ENCODE measurements at regions not wholly inside any gene's neighbourhood (a gene's known extent, or its start where the extent isn't known, plus 50 kb on each side); places are given as distances from the start of the nearest gene placed in this dataset.

DNA sequence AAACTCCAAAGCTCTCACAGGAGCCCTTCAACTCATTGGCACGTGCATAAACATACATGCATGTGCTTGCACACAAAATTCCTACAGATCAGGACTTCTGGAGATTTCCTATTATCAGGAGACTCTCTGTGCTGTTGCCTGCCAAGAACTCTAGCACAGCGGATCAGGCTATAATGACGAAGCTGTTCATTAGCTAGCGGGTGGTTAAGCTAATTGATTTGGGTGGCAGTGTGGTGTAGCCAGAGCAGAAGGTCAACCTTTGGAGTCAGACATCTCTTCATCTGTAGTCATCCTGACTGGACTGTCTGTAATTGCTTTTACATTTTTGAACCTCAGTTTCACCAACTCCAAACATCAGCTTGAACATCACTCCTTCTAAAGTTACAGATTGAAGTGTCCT lies 69.0 kb downstream of the KIF2B start:
- no peak for TF ChIP-seq POLR2A (IDR thresholded peaks at IDR 0.05)
- TF ChIP-seq, protein P1, sequence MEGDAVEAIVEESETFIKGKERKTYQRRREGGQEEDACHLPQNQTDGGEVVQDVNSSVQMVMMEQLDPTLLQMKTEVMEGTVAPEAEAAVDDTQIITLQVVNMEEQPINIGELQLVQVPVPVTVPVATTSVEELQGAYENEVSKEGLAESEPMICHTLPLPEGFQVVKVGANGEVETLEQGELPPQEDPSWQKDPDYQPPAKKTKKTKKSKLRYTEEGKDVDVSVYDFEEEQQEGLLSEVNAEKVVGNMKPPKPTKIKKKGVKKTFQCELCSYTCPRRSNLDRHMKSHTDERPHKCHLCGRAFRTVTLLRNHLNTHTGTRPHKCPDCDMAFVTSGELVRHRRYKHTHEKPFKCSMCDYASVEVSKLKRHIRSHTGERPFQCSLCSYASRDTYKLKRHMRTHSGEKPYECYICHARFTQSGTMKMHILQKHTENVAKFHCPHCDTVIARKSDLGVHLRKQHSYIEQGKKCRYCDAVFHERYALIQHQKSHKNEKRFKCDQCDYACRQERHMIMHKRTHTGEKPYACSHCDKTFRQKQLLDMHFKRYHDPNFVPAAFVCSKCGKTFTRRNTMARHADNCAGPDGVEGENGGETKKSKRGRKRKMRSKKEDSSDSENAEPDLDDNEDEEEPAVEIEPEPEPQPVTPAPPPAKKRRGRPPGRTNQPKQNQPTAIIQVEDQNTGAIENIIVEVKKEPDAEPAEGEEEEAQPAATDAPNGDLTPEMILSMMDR (IDR thresholded peaks at IDR 0.05 in 8 of 11, conservative IDR thresholded peaks at IDR 0.05 in 3 of 11) = no peak
